GM19438 (cell line): ENCODE measurements at regions not wholly inside any gene's neighbourhood (a gene's known extent, or its start where the extent isn't known, plus 50 kb on each side); places are given as distances from the start of the nearest gene placed in this dataset.

Experiments
- ATAC-seq: cut with Tn5 transposase; IDR thresholded peaks from one replicate; pipeline ENCODE4 v1.9.1; 2021; ENCODE audit warnings: low read depth; ENCODE audit not compliant: unreplicated experiment

GRCh38 chr9:82208741-82209450, 220.3 kb downstream of the SPATA31D1 start:
- ATAC-seq = no peak

DNA sequence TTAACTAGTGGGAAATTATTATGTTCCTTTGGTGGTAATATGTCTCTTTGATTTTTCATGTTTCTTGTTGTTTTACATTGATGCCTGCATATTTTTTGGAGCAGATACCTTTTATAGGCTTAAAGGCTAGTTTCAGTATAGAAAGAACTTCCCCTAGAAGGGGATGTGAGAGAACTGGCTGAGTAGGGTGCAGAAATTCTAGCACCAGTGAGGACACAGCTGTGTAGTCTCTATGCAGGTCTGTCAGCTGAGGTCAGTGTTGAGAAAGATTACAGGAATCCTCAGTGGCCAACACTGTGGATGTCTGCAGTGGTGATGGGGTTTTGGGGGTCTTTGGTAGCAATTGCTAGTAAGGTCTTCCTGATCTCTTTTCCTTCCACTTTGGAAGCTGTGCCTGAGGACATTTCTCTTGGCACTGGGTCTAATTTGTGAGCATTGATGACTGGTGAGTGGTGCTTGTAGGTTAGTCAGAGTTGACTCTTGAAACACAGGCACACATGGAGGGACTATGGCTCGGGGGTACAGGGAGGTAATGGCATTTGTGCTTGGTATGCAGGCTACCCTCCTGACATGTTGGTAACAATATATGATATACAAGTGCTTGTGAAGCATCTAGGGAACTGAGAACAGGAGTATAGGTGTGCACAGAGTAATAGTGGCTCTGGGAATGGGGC, 221.4 kb downstream of the SPATA31D1 start:
- no peak for ATAC-seq

GRCh38 chr9:82212885-82213284, 224.3 kb downstream of the SPATA31D1 start:
- no peak for ATAC-seq

DNA sequence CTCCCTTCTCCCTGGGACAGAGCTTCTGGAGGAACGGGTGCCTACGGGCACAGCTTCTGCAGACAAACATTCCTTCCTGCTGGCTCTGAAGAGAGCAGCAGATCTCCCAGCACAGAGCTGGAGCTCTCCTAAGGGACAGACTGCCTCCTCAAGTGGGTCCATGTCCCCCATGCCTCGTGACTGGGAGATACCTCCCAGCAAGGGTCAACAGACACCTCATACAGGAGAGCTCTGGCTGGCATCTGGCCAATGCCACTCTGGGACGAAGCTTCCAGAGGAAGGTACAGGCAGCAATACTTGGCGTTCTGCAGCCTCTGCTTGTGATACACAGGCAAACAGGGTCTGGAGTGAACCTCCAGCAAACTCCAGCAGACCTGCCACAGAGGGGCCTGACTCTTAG, 227.9 kb downstream of the SPATA31D1 start:
- ATAC-seq = no peak

DNA sequence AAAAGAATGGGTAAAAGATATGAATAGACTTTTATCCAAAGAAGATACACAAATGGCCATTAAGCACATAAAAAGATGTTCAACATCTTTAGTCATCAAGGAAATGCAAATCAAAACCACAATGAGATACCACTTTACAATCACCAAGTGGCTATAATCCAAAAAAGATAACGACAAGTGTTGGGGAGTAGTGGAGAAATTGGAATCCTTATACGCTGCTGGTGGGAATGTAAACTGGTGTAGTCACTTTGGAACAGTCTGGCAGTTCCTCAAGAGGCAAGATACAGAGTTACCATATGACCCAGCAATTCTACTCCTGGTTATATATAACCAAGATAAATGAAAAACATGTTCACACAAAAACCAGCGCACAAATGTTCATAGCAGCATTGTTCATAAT, 234.9 kb downstream of the SPATA31D1 start:
- no peak for ATAC-seq

DNA sequence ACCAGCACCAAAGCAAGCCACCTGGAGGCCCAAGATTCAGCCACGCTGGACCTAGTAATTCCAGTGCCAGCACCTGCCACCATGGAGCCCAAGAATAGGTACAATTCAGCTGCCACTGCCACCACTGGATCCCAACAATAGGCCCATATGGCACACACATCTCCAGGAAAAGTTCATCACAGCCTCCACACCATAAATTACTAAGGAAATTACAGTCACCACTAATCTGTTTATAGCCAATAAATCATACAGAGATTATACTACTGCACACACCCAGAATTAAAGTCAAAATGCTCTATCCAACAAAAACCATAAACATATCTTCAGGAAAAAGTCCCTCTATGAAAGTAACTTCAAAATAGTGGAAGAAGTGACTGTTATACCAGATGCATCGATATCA, 242.8 kb downstream of the SPATA31D1 start:
- no peak for ATAC-seq

DNA sequence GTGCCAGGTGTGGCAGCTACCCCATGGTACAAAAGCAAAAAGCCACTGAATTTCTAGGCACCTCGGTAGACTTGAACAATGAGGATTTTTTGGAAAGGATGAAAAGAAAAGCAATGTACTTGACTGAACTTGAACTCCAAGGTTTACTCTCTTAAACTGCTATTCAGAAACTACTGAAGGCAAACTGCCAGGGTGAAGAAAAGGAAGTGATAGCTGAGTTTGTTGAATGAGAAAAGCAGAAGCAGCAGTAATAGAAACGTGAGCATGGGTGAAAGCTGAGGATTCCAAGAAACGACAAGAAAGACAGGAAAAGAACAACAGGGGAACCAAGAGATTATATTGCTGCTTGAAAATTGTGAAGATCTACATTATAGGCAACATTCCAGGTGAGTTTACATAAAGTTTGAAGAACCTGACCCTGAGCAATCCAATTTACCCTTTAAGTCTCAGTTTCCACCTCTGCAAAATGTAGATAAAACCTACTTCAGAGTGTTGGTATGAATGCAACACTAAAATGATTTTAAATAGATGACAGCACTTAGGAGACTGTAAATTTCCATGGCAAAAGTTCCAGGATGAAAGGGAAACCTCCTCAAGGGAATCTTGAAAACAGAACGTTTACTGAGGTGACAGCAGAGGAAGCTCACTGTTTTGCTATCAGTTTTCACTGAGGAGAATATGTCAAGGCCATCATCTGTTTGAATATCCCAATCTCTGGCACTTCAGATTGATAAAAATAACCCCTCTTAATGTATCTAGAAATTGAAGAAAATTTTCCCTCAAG, 245.8 kb downstream of the SPATA31D1 start:
- no peak for ATAC-seq

- no peak for ATAC-seq
Observed at GRCh38 chr9:82242285-82242963, 253.9 kb downstream of the SPATA31D1 start.

DNA sequence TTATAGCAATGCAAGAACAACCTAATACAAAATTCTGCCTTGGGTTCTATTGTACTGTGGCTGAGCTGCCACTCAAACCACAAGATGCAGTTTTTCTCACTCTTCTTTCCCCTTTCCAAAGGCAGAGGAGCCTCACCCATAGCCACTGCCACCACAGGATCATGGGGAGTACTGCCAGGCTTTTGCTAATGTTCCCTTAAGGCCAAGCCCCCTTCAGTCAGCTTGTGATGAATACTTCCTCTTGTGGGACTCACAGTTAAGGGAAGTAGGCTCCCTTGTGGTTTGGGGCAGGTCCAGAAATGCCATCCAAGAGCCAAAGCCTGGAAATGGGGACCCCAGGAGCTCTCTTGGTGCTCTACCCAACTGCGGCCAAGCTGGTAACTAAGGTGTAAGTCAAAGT, 258.7 kb downstream of the SPATA31D1 start:
- no peak for ATAC-seq

DNA sequence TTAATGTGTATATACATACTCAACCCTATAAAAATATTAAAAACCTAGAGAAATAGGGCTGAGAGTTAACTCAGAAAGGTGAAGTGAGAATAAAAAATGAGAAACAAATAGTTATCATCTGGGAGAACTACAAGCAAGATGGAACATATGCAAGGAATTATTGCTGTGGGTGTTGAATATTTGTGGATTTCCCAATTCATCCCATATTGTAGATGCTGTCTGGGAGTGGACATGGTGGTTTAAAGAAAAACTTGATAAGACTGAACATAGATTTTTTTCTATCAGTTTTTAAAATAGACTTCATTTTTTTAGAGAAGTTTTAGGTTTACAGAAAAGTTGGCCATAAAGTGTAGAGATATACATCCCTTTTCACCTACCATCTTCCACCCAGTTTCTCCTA, 263.5 kb downstream of the SPATA31D1 start:
- no peak for ATAC-seq

GRCh38 chr9:82254646-82255367, 266.2 kb downstream of the SPATA31D1 start:
- no peak for ATAC-seq

- ATAC-seq = no peak
Observed at GRCh38 chr9:82255481-82256176, 267.1 kb downstream of the SPATA31D1 start.

- no peak for ATAC-seq
Observed at GRCh38 chr9:82260691-82261090, 272.1 kb downstream of the SPATA31D1 start.

DNA sequence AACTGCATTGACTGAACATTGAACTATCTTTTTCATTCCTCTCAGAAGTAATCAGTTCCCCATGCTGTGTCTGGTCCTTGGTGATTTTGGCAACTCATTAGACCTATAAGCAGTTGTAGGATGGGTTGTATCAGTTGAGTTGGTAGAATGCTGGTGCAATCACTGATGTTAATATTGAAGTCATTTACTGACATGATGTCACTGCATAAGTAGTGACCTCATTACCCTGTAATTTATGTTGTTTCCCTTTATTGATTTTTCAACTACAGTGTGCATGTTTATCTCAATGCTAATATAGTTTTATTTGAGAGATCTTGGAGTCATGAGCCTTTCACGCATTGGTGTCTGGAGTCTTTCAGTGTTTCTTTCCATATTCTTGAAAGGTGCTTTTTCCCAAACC, 275.0 kb downstream of the SPATA31D1 start:
- no peak for ATAC-seq

GRCh38 chr9:82271106-82271561, 282.6 kb downstream of the SPATA31D1 start:
- ATAC-seq = no peak

GRCh38 chr9:82273121-82273520, 284.5 kb downstream of the SPATA31D1 start:
- no peak for ATAC-seq

- ATAC-seq = no peak
Observed at GRCh38 chr9:82275258-82275927, 286.8 kb downstream of the SPATA31D1 start.

DNA sequence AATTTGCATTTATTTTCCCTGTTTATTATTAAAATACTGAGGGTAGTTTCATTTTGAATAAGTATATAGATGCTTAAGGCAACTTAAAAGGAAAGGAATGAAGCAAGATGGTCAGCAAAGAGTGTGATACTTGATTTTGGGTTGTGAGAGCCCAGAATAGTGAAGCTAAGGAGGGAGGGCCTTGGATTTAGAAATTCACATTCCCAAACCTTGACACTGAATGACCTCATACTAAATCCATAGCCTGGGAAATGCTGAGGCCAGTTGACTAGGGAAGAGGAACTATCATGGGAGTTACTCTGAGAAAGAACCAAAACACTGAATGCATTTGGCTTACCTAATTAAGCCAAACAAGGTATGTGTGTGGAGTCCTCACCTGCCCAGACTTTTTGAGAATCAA, 292.5 kb downstream of the SPATA31D1 start:
- ATAC-seq = no peak

DNA sequence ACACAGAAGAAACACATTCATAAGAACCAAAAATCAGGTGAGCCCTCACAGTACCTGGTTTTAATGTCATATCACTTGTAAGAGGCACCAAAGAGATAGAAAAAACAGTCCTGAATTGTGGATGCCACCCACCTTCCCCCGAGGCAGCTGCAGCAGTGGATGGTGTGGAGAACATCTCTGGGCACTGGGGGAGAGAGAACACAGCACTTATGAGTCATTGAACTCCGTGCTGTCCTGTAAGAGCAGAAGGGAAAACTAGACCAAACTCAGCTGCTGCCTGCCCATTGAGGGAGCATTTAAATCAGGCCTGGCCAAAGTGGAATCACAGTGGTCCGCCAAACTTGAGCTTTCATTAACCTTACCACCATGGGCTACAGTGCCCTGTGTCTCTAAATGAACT, 296.2 kb downstream of the SPATA31D1 start:
- no peak for ATAC-seq
